ENCODE measurements at regions not wholly inside any gene's neighbourhood (a gene's known extent, or its start where the extent isn't known, plus 50 kb on each side); places are given as distances from the start of the nearest gene placed in this dataset.
A peak's percentile ranks its signal among the peaks of the same experiment; 100 is the strongest.

GRCh38 chr7:85392789-85393188, 205.9 kb upstream of the SEMA3D start:
- no peak for DNase-seq

DNA sequence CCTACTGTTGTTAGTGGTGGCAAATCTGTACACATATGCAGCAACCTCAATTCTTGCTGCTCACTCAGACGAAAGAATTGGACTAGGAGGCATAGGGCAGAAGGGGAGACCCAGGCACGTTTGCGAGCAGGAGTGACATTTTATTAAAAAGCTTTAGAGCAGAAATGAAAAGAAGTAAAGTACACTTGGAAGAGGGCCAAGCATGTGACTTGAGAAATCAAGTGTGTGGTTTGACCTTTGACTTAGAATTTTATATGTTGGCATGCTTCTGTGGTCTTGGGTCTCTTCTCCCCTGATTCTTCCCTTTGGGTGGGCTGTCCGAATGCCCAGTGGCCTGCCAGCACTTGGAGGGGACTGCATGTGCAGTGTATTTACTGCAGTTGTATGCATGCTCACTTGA, 205.5 kb upstream of the SEMA3D start:
- DNase-seq: peak; percentile 11

GRCh38 chr7:85386460-85386859, 199.6 kb upstream of the SEMA3D start:
- no peak for DNase-seq

- no peak for DNase-seq
Observed at GRCh38 chr7:85384392-85384791, 197.5 kb upstream of the SEMA3D start.

DNA sequence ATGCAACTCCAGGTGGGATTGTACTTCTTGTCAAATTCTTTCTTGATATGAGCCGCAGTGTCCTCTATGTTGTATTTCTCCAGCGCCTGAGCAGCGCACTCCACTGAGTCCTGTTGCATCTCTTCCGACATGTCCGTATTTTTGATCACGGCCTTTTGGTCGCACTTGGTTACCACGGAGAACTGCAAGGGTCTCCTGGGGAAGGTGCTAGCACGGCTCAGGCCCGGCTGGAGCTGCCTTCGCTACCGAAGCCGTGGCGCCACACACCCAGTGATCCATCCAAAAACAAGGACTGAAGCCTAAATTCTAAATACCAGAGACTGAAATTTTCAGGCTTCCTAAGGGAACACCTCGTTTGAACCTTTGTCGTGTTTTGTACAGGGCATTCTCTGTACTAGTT, 194.4 kb upstream of the SEMA3D start:
- no peak for DNase-seq

GRCh38 chr7:85376589-85376988, 189.7 kb upstream of the SEMA3D start:
- no peak for DNase-seq

GRCh38 chr7:85356916-85357315, 170.1 kb upstream of the SEMA3D start:
- DNase-seq: no peak

DNA sequence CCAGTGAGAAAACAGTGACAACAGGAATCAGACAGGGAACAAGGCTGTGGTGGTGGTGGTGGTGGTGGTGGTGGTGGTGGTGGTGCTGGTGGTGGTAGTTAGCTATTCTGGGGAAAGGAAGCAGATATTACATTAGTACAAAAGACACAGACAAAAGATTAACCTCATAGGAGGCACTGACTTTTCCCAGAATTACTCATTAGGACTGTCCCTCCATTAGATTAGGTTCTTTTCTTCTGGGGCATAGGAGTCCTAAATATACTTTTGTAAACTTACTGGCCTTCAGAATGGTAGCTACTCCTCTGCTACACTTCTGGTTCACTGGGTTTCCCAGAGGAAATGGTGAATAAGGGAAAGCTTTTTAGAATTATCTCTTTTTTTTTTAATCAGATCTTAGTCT, 156.6 kb upstream of the SEMA3D start:
- DNase-seq: no peak

DNA sequence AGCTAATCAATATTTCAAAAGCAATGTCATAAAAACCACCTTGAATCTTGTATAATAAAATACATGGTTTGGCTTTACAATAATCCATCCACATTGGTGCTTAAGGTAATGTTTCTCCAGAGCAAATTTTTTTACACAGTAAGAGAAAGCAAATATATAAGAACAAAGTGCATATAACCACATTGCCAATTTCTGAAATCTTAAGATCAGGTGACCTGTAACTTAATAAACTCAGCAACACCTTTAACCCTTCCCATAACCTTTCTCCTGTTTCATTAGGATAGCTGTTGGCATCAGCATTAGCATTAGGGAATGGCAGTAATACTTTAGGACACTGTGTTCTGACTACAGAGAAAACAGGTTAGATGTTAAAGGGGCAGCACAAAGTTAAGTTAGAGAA, 155.9 kb upstream of the SEMA3D start:
- DNase-seq: no peak

DNA sequence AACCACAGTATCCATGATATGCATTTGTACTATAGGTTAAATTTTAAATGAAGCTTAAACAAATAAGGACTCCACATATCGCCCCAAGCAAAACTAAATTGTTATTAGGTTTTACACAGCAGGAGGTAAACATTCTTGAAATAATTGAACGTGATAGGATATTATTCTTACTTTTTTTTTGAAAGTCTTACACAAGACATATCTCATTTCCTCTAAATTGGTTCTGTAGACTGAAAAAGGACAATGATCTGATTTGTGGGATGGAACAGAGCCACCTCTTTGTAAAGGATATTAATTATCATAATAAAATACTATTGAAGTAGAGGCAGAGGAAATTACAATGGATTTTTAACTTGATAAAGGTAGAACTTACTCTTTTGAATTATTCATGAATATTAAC, 155.1 kb upstream of the SEMA3D start:
- no peak for DNase-seq

GRCh38 chr7:85341121-85341520, 154.3 kb upstream of the SEMA3D start:
- no peak for DNase-seq

DNA sequence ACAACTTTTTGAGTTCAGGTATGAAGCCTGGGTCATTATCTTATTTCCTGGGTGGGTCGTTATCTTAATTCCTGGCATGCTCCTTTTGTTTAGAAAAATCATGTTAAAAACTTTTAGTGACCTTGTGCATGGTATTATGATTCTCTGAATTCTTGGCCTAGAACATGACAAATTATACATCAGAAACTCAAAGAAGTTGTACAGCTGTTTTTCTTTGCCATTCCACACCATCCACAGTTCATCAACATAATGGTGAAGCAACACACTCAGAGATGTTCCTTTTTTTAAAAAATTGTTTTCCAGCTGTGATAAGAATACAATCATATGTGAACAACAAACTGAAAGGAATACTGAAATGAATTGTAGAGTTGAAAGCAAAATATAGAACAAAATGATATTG, 149.2 kb upstream of the SEMA3D start:
- DNase-seq: no peak

- peak; percentile 13 for DNase-seq
Observed at GRCh38 chr7:85335113-85335512, 148.3 kb upstream of the SEMA3D start.

DNA sequence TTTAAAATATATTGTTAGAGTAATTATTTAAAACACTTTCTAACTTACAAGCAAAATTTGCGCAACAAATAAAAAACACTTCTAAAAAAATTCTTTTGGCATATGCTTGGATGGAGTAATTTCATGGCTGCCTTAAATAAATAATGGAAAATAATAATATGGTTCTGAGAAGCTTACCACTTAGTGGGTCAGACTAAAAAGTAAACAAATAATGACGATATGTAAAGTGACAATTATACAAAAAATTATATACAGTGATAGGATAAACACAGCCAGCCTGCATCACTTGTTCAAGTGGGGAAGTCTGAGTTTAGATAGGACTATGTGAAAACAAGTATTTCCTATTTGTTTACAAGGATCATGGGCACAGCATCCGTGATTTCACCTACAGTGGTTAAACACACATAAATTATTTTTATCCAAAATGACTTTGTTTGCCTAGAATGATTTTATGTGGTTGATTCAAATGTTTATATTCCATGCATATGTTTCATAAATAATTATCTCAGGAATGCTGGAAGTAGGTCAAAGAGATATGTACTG, 141.7 kb upstream of the SEMA3D start:
- DNase-seq: no peak

DNA sequence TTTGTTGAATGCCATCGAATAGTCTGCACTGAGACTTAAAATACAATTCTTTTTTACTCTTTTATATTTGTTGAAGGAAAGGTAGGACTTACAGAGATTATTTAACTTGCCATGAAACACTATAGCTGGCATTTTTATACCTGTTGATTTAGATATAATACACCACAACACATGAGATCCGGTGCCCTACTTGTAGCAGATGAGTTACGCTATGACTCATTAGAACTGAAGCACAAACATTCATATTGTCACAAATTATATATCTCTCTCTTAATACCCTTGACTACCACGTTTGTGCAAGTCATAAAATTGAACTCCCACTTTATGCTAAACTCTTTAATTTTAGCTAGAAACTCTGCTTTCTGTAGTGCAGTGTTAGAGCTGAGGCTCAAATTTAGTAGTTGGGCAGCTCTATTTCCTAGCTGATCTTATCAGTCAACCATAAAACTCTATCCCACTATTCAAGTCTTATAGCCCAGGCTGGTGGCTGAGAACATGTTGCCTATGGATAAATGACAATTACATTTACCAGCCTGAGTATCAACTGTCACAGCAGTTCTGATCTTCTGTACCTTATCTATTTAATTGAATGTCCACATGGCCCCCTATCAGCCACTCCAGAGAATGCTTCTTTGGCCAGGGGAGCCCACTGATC, 137.4 kb upstream of the SEMA3D start:
- no peak for DNase-seq

DNA sequence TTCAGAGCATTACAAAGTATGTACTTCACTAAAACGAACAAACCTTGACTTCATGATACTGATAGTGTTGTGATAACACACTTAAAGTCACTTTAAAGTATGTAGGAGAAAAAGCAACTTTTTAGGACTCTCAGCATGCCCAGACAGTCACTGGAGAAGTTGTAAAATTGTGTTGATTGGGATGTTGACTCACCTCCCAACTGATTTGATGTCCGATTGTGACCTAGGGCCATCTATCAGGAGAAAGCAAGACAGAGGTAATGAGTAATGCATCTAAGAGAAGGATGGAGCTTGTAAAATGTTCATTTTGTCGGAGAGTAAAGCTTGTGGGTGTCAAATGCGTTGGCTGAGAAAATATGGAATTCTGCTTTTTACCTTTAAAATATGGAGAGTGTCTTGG, 135.4 kb upstream of the SEMA3D start:
- no peak for DNase-seq

DNA sequence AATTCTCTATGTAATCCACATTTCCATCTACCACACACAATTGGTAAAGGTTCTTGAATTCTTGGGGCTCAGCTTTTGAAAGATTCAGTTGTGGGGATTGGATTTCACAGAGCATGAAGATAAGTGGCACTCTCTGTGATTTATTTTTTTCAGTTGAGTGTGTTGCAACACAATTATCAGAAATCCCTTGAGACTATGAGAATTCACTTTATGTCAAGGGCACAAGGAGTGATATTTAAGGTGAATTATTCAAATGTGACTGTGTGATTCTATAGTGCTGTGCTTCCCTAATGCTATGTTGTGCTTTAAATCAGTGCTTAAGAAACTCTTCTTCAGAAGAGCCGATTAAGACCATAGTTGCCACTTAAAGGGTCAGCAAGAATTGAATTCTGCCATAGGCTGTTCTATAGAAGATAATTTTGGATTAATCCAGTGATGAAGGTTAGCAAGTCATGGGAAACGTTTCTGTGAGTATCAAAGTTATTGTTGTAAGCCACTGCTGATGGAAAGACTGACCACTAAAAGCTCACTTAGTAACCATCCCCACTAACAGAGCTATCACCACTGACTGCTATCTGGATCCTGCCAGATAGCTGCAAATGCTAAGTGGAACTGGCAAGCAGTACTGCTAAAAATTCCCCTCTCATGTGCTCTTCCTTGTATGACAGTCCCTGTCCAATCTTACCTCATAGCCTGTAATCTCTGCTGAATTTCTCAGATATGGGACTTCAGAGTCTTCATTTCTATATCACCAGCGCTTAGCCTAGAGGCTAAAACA, 134.0 kb upstream of the SEMA3D start:
- no peak for DNase-seq

GRCh38 chr7:85316489-85316888, 129.6 kb upstream of the SEMA3D start:
- no peak for DNase-seq

GRCh38 chr7:85310301-85310700, 123.4 kb upstream of the SEMA3D start:
- no peak for DNase-seq

- DNase-seq: peak; percentile 88
Observed at GRCh38 chr7:85306115-85306514, 119.3 kb upstream of the SEMA3D start.

DNA sequence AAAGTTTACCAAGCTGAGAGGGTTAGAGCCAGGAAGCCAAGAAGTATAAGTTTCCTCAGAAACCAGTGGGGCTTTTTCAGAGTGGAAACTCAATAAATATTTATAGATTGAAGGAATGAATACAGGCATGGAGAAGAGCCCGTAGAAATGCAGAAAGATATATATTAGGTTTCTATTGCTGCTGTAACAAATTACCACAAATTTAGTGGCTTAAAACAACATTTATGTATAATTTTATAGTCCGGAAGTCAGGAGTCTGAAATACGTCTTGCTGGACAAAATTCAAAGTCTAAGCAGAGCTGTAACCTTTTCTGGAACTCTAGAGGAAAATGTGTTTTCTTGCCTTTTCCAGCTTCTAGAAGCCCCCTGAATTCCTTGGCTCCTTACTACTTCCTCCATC, 107.3 kb upstream of the SEMA3D start:
- DNase-seq: no peak

- peak; percentile 23 for DNase-seq
Observed at GRCh38 chr7:85292908-85293576, 106.2 kb upstream of the SEMA3D start.

- no peak for DNase-seq
Observed at GRCh38 chr7:85290269-85290668, 103.4 kb upstream of the SEMA3D start.

DNA sequence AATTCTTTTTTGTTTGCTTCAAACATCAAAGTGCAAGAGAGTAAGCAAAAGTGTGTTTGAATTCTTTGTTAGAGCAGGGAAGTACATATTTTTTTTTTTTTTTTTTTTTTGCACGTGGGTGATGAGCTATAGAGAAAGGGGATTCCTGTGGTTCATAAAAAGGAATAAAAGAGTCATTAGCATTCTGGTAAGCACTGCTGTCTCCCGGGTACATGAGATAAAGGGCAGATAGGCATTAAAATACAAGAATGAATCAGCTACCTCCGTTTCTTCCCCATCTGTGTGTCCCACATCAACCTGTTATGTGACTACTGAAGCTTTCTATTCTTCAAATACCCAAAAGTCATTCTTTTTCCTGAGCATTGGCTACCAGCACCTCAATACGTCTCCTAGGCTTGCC, 102.4 kb upstream of the SEMA3D start:
- no peak for DNase-seq
